Activated naive CD4-positive, alpha-beta T cell treated with Interleukin-2 at 50 U/mL for 16 hours (primary cell): ENCODE measurements at regions not wholly inside any gene's neighbourhood (a gene's known extent, or its start where the extent isn't known, plus 50 kb on each side); places are given as distances from the start of the nearest gene placed in this dataset.
"Not testable (repeated sequence)": the region's sequence is repeated elsewhere in the genome, so short reads cannot be mapped to it uniquely, and the experiment has no call there.

Source experiments
- DNase-seq: peaks from one replicate; pipeline ENCODE4 v3.0.0-alpha.2; 2020

DNA sequence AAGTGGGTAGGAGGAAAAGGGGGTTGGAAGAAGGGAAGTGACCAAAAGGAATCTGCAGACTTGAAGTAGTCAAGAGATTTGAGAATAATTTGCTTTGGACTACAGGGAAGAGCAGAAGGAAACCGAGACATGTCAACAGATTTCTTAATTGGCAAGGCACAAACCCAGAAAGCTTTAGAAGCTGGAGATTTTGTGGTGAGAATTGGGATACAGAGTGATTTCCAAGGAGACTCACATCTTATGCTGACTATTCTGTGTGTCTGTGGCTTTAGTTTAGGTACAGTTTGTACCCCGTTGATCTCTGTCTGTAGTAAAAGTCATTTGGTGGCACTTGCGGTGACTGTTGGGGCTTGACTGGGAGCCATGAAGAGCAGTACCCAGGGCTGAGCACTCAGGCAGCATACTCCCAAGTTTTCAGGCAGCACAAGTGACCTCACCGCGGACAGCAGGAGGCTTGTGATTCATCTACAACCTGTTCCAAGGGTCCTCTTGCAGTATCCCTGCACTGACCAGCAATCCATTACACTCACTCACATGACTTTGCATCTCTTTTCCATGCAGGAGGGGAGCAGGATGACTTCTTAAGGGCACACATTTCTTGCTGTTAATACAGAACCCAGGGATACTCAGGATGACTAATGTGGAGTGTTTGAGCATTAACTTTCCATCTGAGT lies 97.1 kb upstream of the TNP1 start:
- no peak for DNase-seq

GRCh38 chr2:216951171-216951570 lies 91.3 kb upstream of the TNP1 start:
- DNase-seq = no peak

DNA sequence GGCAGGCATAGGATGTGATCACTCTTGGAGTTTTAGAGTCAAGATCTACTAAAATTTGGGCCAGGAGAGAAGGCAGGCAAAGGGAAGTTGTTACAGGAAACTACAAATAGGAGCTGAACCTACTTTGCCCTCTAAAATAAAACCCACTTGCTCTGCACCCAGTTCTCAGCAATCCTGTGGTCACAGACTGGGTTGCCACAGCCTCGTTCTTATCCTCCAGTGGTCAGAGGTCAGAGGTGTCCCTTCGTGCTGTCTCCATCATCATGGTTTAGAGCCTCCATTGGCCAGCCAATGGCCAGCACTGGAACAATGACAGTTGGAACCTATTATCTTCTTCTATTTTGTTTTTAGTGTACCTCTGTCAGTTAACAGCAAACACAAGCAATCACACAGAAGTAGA lies 90.7 kb upstream of the TNP1 start:
- no peak for DNase-seq

DNA sequence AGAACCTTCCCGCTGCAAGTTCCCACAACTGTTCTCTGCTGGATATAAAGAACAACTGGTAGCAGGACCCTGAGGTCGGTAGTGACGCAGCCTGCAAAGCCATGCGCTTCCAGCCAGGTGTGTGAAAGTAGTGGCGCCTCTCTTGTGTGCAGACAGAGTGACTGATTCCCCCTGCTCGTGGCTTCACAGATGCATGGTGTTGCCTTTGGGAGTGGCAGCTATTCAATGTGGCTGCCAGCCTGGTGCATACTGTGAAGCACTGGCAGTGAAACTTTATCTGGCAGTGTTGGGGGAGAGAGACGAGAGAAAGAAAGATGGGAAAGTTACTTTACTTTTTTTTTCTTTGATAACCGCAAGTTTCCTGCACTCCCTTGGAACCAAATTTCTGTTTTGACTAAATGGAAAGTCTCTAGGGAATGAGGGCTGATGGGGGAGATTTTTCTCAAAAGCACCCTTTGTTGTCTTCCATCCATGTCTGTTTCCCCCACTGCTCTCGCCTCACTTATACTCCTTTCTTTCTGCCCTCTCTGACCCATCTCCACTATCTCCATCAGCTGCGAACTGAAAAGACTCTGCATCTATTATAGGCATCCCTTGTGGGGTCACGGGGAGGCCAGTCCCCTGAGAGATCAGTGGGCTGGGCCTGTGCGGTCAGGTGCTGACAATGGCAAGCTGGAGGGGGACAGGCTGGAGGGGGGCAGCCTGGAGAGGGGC lies 90.0 kb upstream of the TNP1 start:
- DNase-seq = no peak

- no peak for DNase-seq
Measured at GRCh38 chr2:216947055-216947454, 87.2 kb upstream of the TNP1 start.

DNA sequence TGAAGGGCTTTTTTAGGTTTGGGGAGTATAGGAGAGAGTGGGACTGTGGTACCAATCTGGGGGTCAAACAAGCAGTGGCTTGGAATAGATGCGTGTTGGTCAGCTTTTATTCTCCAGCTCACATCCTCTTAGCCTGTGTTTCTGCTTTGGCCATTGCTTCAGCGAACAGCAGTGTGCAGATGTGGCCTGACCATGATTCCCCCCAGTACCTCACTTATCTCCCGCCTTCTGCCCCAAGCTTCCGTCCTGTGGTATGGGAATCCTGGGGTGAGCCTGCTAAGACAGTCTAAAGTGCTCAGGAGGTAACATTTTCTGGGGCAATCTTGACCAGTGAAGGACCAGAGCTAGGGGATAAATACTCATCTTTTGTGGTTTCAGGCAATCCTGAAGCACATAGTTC lies 84.9 kb upstream of the TNP1 start:
- no peak for DNase-seq

DNA sequence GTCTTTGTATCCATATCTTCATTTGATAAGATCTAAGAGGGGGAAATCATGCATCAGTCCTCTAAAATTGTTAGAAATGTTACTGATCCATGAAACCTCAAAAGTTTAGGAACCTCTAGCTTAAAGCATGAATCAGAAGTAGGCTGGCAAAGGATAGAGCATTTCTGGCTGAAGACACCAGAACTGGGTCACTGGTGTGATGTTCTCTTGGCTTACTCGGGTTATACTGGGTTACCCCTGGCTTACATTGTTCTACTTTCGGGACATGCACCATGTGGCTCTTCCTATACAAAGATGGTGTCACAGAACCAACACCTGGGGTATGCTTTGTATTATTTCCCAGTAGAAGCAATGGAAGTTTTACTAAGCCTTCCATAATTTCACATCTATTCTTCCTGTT lies 83.2 kb upstream of the TNP1 start:
- no peak for DNase-seq

- no peak for DNase-seq
Measured at GRCh38 chr2:216942465-216942864, 82.6 kb upstream of the TNP1 start.

DNA sequence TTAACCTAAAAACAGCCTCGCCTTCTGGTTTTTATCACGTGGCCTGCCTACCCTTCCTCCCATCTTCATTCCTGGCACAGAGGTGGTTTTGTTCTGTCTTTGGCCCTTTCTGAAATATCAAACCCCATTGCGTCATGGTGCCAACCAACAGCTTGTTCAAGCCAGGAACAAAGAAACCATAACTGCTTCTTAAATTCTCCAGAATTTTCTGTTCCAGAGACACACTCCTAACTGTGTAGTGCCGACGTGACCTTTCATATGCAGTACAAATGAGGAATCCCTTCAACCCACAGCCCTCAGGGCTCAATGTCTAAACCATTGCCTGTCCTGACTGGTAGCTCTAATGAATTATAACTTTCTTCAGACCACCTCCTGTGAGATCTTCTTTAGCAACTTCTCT lies 82.2 kb upstream of the TNP1 start:
- DNase-seq = no peak

DNA sequence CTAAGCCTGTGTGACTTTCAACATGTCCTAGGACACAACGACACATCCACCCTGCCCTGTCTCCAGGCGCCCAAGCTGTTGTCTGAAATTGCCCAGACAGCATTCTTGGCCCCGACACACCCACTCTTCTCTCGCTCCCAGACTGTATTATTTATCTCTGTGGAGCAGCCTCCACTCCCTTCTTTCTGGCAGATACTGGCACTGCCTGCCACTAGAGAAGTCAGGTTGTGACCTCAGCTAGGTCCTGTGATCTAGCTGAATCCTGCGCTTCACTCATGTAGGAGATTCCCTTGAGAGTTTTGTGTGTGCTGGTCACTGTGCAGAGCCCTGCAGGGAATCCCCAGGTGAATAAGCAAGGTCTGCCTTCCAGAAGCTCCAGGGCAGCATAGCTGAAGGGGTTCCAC lies 77.1 kb upstream of the TNP1 start:
- no peak for DNase-seq

- no peak for DNase-seq
Measured at GRCh38 chr2:216934623-216935022, 74.8 kb upstream of the TNP1 start.

DNA sequence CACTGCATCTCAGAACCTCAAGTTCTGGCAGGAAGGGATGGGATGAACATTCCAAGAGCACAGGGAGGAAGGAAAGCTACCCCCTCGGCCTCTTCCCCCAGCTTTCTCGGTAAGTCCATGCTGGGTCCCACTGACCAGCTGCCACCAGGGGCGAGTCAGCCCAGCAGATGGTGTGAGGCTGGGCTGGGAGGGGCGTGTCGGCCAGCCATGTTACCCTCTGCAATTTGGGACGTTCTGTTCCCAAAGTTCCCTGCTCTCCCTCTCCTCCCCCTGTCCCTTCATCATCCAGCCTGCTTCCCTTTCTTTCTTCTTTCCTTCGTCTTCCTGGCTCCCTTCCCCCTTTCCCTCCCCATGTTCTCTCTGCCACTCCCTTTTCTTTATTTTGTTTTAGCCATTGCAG lies 74.3 kb upstream of the TNP1 start:
- DNase-seq = no peak

DNA sequence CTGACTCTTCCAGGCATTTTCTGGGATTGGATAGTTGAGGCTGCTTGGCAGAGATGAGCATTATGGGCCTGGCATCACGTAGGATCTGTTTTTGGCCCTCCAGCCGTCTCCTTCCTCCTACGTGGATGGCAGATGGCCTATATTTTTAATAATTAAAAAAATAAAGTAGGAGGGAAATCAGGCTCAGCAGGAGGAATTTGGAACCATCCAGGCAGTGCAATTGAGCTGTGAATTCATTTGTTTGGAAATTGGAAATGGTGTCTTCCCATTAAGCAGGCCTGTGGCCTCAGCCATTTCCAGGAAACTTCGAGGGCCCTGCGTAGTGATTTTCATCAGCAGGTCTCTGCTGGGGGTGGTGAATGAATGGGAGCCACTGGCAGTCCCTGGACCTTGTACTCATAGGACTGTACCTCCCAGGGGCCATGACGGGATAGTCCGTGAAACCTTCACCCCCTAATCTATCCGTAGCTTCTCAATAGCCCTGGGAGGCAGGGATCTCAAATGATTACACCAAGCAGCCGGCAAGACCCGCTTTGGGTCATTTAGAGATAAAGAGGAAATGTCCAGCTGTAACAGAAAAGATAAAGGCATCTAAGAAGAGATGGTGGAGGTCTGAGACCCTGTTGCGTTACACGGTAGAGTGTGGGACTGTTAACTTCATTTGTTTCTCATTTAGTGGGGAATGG lies 73.1 kb upstream of the TNP1 start:
- no peak for DNase-seq

- DNase-seq = no peak
Measured at GRCh38 chr2:216932113-216932862, 72.4 kb upstream of the TNP1 start.

- no peak for DNase-seq
Measured at GRCh38 chr2:216930716-216931115, 70.9 kb upstream of the TNP1 start.

- not testable (repeated sequence) for DNase-seq
Measured at GRCh38 chr2:216929338-216929737, 69.5 kb upstream of the TNP1 start.

DNA sequence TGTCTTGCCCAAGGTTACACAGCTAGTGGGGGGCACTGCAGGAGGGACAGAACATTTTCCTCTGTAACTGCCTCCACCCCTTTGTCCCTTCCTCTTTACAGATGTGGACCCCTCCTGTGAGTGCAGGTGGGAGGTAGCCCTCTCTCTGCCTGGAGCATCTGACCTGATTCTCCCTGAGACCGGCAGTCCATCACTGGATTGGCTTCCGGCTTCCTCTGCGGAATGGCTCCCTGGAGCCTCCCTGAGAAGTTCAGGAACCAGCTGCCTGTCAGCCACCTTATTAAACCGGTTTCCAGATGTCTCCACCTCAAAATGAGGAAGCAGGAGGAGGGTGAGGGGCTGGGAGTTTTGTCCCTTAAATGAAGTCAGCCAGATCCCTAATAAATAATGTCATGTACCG lies 67.3 kb upstream of the TNP1 start:
- DNase-seq = no peak

DNA sequence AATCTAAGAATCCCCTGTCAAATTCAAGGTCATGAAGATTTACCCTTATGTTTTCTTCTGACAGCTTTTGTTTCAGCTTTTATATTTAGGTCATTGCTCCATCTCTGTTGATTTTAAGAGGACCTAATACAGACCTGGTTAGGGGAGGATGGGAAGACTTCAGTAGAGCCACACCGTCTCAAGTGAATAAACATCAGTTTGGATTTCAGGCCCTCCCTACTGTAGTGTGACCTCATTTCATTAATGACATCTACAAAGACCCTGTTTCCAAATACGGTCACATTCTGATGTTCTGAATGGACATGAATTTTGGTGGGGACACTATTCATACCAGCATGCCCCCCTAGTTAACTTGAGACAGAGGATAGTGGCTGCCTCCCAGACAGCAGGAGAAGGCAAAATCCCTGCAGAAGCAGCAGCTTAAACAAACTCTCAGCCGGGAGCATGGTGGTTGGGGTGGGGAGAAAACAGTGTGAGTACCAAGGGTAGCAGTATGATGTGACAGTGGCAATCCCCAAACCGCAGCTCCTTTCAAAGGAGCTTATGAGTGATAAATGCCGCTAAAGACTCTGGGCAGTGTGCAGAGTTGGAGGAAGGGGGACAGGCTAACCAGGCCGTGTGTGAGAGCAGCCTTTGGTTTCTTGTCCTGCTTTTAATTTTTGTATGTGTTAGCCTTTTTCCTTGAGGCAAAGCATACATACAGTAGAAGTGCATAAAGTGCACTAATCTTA lies 65.9 kb upstream of the TNP1 start:
- no peak for DNase-seq

GRCh38 chr2:216925006-216925405 lies 65.1 kb upstream of the TNP1 start:
- DNase-seq = no peak

GRCh38 chr2:216923706-216924105 lies 63.8 kb upstream of the TNP1 start:
- no peak for DNase-seq

GRCh38 chr2:216922175-216922780 lies 62.4 kb upstream of the TNP1 start:
- no peak for DNase-seq

GRCh38 chr2:216920937-216921456 lies 61.1 kb upstream of the TNP1 start:
- no peak for DNase-seq
